ENCODE measurements at regions not wholly inside any gene's neighbourhood (a gene's known extent, or its start where the extent isn't known, plus 50 kb on each side); places are given as distances from the start of the nearest gene placed in this dataset.
A peak's percentile ranks its signal among the peaks of the same experiment; 100 is the strongest.
"Not testable (repeated sequence)": the region's sequence is repeated elsewhere in the genome, so short reads cannot be mapped to it uniquely, and the experiment has no call there.

DNA sequence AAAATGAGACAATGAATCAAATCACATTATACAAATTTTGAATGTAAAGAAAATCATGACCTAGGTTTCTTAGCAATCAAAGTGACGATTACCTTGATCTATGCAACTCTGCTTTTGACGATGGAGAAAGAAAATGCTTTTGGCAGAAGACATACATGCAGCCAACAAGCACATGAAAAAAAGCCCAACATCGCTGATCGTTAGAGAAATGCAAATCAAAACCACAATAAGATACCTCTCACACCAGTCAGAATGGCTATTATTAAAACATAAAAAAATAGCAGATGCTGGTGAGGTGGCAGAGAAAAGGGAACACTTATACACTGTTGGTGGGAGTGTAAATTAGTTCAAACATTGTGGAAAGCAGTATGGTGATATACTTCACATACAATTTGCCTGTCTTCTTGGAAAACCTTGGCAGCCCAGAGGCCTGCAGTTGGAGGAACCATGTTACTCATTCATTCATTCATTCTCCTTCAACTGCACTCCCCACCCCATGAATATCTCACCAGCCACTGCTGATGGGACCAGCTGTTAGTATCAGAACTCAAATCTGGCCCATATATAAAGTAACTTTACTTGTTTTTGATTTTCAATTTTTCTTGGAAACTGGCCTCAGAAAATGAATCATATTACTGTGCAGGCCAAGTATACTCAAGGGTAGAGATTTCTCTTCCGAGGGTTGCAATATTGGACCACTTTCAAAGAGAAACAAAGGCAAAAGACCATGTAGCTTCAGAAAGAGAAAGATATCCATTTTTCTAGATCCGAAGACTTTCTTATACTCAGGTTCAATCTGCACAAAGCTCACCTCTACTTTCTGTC is 358.6 kb upstream of the ARHGEF26 start:
- DNase-seq: no peak

DNA sequence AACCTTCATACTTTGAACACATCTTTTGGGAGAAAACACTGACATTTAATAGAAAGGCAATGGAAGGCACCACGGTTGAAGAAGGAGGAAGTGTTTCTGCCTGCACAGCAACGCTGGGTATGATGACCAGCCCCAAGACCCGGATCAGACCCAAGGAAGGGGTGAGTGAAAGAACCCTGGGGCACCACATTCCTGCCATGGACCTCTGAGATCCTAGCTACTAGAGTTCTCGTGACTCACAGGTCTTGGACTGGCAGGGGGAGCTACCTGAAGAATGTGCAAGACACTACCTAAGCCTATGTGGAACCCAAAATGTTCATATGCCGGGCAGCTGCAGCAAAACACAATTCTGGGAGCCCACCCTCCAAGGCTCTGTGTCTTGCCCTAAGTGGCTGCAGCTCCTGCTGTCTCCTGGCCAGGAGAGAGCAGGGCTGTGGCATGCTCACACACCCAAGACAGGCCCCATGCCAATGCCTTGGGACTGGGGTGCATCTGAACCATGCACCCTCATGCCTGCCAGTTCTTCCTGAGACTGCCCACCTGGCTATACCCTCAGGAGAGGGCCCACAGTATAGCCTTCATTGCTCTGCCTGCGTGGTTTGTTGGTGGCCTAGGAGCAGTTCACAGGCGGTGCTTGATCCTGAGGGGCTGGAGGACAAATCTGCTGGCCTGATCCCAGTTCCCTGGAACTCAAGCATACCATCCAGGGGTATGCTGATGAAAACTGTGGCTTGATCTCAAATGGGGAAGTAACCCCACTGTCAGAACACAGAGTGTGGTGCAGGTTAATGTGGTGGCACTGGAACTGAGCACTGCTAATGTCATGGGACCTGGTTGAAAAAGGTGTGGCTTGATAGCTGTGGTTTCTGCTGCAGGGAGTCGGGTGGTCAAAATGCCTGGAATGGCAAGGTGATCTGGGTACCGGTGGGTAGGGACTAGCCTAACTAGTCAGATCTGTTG is 353.3 kb upstream of the ARHGEF26 start:
- DNase-seq: peak in 1 of 2 experiments; percentile 21

DNA sequence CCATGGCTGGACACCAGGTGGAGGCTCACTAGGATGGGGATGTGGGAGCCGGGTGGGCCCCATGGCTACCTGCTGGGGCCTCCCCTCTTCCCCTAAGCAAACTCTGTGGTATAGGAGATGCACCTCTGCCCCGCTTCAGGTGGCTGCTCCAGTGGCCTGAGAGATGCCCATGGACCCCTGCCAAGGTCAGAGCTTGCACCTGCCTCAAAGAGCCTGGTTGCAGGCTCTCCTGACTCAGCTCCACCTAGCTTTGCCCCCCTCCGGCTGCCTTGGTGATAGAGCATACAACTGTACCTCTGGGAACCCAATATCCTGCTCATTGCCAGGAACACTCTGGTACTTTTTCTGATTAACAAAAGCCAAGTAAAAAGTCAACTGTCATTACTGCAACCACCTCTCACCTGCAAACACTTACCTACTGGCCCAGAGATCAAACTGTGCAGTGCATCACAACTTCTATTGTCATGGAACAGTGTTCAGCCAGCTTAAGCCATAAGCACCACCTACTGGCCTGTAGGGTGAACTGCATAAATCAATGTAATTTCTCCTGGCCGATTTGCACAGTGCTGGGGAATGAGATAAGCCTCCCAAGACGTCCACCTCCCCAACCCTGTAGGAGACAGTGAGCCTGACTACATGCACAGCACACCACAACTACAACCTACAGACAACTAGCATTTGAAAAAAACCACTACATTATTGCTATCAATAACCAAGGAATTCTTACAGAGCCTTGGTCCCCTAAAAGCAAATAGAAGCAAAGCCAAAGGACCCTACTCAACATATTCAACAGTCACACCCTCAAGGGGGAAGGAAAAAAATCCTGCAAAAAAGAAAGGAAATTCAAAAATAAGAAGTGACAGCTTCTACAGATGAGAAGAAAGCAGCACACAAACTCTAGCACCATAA is 352.4 kb upstream of the ARHGEF26 start:
- peak; percentile 50 to 68 for DNase-seq

GRCh38 chr3:153783106-153783505 is 338.1 kb upstream of the ARHGEF26 start:
- no peak for DNase-seq

DNA sequence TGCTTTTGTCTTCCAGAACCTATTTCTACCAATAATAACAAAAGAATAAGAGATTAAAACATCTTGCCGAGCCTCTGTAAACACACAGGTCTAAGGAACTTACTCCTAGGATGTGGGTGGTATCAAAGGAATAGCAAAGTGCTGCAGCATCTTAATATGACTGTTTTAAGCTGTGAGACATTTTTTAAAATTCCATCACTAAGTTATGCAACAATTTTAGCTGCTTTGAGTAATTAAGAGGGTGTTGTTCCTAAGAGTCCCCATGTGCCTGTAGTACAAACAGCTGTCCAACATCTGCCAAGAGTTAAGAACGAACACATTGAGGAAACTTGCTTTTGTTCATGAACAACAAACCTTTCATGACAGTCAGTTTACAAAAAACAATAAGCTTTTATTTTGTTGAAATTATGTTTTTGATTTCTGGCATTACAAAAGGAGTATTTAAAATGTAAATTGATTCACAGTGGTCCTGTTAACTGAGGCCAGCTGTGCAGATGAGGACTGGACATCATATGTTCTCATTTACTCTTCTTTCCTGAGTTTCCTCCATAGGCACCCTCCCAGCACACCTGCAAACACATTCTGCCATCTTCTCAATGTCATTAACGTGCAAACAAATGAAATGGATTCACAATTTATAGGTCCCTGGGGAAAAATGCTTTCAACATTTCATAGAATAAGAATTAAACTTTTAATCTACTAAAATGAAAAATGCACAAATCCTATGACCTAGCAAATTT is 337.3 kb upstream of the ARHGEF26 start:
- DNase-seq: no peak

DNA sequence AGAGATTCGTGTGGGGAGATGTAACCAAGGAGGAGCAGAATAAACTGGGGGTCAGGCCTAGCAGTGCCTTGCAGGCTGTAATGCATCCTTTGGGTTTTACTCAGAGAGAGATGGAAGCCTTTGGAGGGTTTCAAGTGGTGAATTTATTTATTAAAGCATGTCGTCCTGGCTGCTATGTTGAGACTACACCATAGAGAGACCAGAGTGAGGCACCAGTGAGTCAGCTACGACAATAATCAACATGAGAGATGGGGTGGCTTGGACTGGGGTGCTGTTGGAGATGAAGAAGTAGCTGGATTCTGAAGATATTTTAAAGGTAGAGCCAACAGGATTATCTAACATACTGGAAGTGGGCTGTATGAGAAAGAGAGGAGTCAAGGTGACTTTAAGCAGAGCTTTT is 335.3 kb upstream of the ARHGEF26 start:
- DNase-seq: no peak

DNA sequence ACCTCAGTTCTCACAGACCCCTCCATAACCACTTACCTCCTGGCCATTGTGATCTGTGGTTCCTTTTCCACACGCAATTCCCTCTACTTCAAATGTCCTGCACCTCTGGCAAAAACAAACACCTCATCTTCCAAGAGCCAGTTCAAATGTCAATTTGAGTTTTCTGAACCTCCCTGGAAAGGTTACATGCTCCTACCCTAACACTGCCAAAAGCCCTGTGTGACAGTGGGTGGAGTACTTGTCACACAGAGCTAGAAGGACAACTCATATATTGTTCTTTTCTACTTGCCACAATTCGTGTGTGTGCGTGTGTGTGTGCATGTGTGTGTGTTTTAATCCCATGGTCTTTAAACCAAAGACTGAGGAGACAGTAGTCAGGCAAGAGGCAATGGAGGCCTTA is 331.8 kb upstream of the ARHGEF26 start:
- no peak for DNase-seq

- DNase-seq: not testable (repeated sequence)
Measured at GRCh38 chr3:153797056-153797455, 324.1 kb upstream of the ARHGEF26 start.

DNA sequence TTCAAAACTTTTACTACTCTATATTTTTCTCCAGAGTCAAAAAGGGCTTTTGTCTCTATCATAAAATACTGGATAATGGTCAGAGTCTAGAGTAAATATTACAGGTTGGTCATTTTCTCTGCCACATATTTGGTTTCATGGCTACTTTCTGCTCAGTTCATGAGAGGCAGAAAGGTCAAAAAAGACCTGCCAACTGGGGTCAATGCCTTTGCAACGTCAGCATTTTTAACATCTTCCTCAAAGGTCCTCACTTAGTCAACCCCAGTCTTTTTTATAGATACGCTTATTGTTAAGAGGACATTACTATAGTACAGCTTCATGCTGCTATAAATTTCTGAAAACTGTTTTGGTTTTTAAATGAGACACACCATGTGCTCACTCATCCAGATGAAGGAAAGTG is 312.1 kb upstream of the ARHGEF26 start:
- DNase-seq: no peak

DNA sequence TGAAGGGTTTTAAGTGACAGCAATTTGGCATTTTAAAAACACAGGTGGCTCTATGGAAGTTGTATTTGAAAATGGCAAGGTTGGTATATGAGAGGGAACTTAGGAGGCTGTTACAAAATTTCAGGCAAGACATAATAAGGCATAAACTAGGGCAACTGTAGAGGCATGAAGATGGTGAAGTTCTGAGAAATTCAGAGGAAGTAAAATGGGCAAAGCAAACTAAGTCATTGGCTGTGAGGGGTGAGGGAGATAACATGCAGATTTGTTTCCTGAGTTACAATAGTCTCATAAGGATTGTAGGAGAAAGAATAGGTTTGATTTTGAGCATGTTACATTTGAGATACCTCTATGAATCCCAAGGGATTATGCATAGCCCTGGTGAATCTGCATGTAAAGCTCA is 302.9 kb upstream of the ARHGEF26 start:
- no peak for DNase-seq

DNA sequence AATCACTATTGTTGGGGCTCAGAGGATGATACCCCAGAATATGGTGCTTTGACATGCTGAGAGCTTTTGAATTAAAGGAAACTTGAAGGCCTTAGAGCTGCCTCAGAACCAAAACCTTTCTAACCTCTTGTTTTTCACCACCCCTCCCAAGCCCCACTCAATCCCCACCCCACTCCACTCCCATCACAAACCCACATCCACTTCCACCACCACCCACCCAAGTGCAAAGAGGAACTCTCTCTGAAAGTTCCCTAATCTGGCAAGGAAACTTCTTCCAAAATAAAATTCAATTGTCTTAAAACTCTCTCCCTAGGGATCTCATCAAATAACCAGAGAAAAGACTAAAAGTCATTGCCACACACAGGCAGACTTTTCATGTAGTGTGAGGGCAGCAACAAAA is 301.2 kb upstream of the ARHGEF26 start:
- peak in 1 of 2 experiments; percentile 9 for DNase-seq

- DNase-seq: not testable (repeated sequence)
Measured at GRCh38 chr3:153828346-153828745, 292.8 kb upstream of the ARHGEF26 start.

GRCh38 chr3:153829606-153830170 is 291.5 kb upstream of the ARHGEF26 start:
- DNase-seq: peak in 1 of 2 experiments; percentile 8

GRCh38 chr3:153830552-153830951 is 290.6 kb upstream of the ARHGEF26 start:
- DNase-seq: no peak

- DNase-seq: no peak
Measured at GRCh38 chr3:153835540-153835939, 285.6 kb upstream of the ARHGEF26 start.

GRCh38 chr3:153840487-153840886 is 280.7 kb upstream of the ARHGEF26 start:
- no peak for DNase-seq

- DNase-seq: no peak
Measured at GRCh38 chr3:153843994-153844393, 277.2 kb upstream of the ARHGEF26 start.

GRCh38 chr3:153845311-153845710 is 275.9 kb upstream of the ARHGEF26 start:
- DNase-seq: no peak

- no peak for DNase-seq
Measured at GRCh38 chr3:153848702-153849101, 272.5 kb upstream of the ARHGEF26 start.

DNA sequence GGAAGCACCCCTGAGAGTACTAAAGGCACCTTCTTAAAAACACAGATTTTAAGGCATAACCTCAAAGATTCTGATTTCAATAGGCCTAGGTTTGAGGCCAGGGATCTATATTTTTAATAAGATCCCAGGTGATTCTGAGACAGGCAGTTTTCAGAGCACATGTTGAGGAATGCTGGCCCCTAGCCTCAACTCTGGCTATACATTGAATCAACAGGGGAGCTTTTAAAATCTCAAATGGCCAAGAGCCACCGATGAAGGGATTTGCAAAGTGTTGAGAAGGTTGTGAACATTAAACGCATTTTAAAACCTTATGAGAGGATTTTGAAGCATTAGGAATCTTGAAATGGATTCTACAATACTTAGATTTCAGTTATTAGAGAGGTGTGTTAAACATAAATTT is 268.8 kb upstream of the ARHGEF26 start:
- no peak for DNase-seq

DNA sequence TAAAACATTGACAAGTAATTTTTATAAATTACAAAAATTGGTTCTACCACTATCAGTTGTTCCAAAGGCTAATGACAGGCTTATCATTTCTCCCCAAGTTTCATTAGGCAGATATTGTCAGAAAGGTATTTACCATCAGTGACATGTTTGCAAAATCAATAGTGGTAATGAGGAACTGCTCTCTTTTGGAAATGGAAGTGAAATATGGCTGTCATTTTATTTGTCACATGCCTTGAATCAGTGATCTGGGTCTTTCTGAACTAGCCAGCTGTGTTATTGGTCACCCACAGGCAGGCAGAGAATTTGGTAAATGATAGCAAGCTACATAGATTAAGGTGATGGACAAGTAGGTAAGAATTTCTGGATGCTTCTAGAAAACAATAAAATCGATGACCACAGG is 268.0 kb upstream of the ARHGEF26 start:
- no peak for DNase-seq

- DNase-seq: no peak
Measured at GRCh38 chr3:153855772-153856171, 265.4 kb upstream of the ARHGEF26 start.
